Suprapubic skin (tissue), 3 donors: ENCODE measurements at regions not wholly inside any gene's neighbourhood (a gene's known extent, or its start where the extent isn't known, plus 50 kb on each side); places are given as distances from the start of the nearest gene placed in this dataset.

Source experiments
- CTCF ChIP-seq, 2 donors: fragments of 200-600 bp in 1 of 2; fragments of 450-650 bp in 1 of 2; sonication (generic) in 1 of 2; IDR thresholded peaks; one replicate each; pipeline ENCODE4 v1.5.1; 2016 to 2019; ENCODE audit warnings: antibody characterized with exemption in 2 of 2, mild to moderate bottlenecking in 1 of 2, moderate library complexity in 1 of 2
- POLR2A ChIP-seq, 2 donors: fragments of 450-650 bp; IDR thresholded peaks; one replicate each; pipeline ENCODE4 v1.6.1; 2017; ENCODE audit warnings: antibody characterized with exemption in 2 of 2, mild to moderate bottlenecking in 2 of 2, moderate library complexity in 2 of 2

- TF ChIP-seq POLR2A (IDR thresholded peaks at IDR 0.05), result no peak
- no peak for TF ChIP-seq CTCF (IDR thresholded peaks at IDR 0.05)
Observed at GRCh38 chr4:120520761-120521160, 401.8 kb downstream of the PRDM5 start.
